ENCODE measurements at regions not wholly inside any gene's neighbourhood (a gene's known extent, or its start where the extent isn't known, plus 50 kb on each side); places are given as distances from the start of the nearest gene placed in this dataset.

DNA sequence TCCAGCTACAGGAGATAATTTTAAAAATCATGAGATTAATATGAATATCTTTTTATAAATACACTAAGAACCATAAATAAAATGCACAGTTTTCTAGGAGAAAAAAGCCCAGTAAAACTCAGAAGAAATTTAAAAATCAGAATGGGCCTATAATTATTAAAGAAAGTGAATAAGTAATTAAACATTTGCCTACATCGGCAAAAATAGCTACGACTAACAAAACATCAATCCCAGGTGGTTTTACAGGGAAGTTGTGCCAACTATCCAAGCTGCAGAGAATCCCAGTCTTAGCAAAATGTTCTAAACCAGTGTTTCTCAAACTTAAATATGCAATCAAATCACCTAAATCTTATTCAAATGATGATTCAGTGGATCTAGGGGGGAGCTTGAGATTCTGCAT is 180.0 kb downstream of the TRIM29 start:
- H3K79me2 ChIP-seq (ENCODE audit: insufficient read depth, low read length) = no peaks in the 10 kb centered on the region
- H3K4me1 ChIP-seq (ENCODE audit: insufficient read depth, low read length) = no peaks in the 10 kb centered on the region
- H3K36me3 ChIP-seq (replicated peaks in 1 of 2; ENCODE audit: control insufficient read depth in 1 of 2, insufficient read depth in 2 of 2, low read length in 2 of 2) = no peaks in the 10 kb centered on the region
- 5% methylated on average over 2 of the region's 2 CpGs for WGBS (ENCODE audit: low lambda C conversion rate)
- TF ChIP-seq FOSL2 (CRISPR knock-in tag; IDR thresholded peaks at IDR 0.05) (no peak), MAFF (IDR thresholded peaks at IDR 0.05; ENCODE audit: low read depth, low read length) (0 out of 2 replicates have a peak, but pooled peaks have one; percentile 42), MAFK (conservative IDR thresholded peaks at IDR 0.05 in 1 of 2, IDR thresholded peaks at IDR 0.05 in 1 of 2; ENCODE audit: low read length in 2 of 2) (peak in 1 of 2 experiments; percentile 54; a peak in 1 of 4 replicates)
- H3K27me3 ChIP-seq (ENCODE audit: control insufficient read depth in 1 of 2, insufficient read depth in 2 of 2, low read length in 2 of 2) = peaks cover 0 to 7% of the 10 kb centered on the region in 2 experiments; a peak in 1 of 5 replicates
- ChIA-PET CTCF (ENCODE audit: low intra/inter-chr PET ratio, low total read pairs) (no interaction called here), POLR2A (no interaction called here)
- H3K27ac ChIP-seq (ENCODE audit: extremely low read length, insufficient read depth, low read length) = no peak overlapping the region
- BruUV-seq (replicated peaks) = no TSS peak
- H3K4me2 ChIP-seq (ENCODE audit: low read depth, low read length) = no peak overlapping the region
- intact Hi-C loops (cut with micrococcal nuclease; ENCODE audit: unreplicated experiment) = no loop called here
- in situ Hi-C loops (cut with HindIII; ENCODE audit: extremely low pct_ligation_motif_present, low pct_unique_long_range_greater_than_20kb) = no loop called here
- H2AFZ ChIP-seq (ENCODE audit: low read length) = no peak overlapping the region
- FAIRE-seq = no peak
- H3K4me3 ChIP-seq (replicated peaks in 1 of 3; ENCODE audit: insufficient read depth in 1 of 3, low read depth in 2 of 3, low read length in 3 of 3) = no peak overlapping the region
- DNase-seq (ENCODE audit: low spot score) = no peak
- H3K9ac ChIP-seq (ENCODE audit: insufficient read depth, low read depth, low read length) = no peak overlapping the region
- ATAC-seq = no peak
- H4K20me1 ChIP-seq (ENCODE audit: insufficient read depth, low read length) = no peaks in the 10 kb centered on the region
- H3K9me3 ChIP-seq (ENCODE audit: low read length) = no peaks in the 10 kb centered on the region

GRCh38 chr11:119952441-119952840 is 185.5 kb downstream of the TRIM29 start:
- FAIRE-seq (no peak), ATAC-seq (no peak), DNase-seq (ENCODE audit: low spot score) (no peak)
- Histone ChIP-seq H4K20me1 (ENCODE audit: insufficient read depth, low read length) (no peaks in the 10 kb centered on the region), H3K27ac (ENCODE audit: extremely low read length, insufficient read depth, low read length) (no peak overlapping the region), H2AFZ (ENCODE audit: low read length) (no peak overlapping the region), H3K27me3 (ENCODE audit: control insufficient read depth in 1 of 2, insufficient read depth in 2 of 2, low read length in 2 of 2) (peaks cover 1 to 9% of the 10 kb centered on the region in 2 experiments; a peak in 3 of 5 replicates), H3K9ac (ENCODE audit: insufficient read depth, low read depth, low read length) (no peak overlapping the region), H3K4me1 (ENCODE audit: insufficient read depth, low read length) (no peaks in the 10 kb centered on the region), H3K36me3 (replicated peaks in 1 of 2; ENCODE audit: control insufficient read depth in 1 of 2, insufficient read depth in 2 of 2, low read length in 2 of 2) (no peaks in the 10 kb centered on the region), H3K4me3 (replicated peaks in 1 of 3; ENCODE audit: insufficient read depth in 1 of 3, low read depth in 2 of 3, low read length in 3 of 3) (no peak overlapping the region), H3K4me2 (ENCODE audit: low read depth, low read length) (no peak overlapping the region), H3K9me3 (ENCODE audit: low read length) (no peaks in the 10 kb centered on the region), H3K79me2 (ENCODE audit: insufficient read depth, low read length) (no peaks in the 10 kb centered on the region)
- intact Hi-C loops (cut with micrococcal nuclease; ENCODE audit: unreplicated experiment) (no loop called here), in situ Hi-C loops (cut with HindIII; ENCODE audit: extremely low pct_ligation_motif_present, low pct_unique_long_range_greater_than_20kb) (no loop called here)
- BruUV-seq (replicated peaks) = no TSS peak
- ChIA-PET POLR2A (no interaction called here), CTCF (ENCODE audit: low intra/inter-chr PET ratio, low total read pairs) (no interaction called here)
- 27% methylated on average over 5 of the region's 6 CpGs for WGBS (ENCODE audit: low lambda C conversion rate)
- TF ChIP-seq DMAP1 (CRISPR knock-in tag; IDR thresholded peaks at IDR 0.05) (no peak), EED (CRISPR knock-in tag; IDR thresholded peaks at IDR 0.05) (no peak), KLF9 (CRISPR knock-in tag; IDR thresholded peaks at IDR 0.05; ENCODE audit: low read depth) (no peak), ZNF816 (CRISPR knock-in tag; IDR thresholded peaks at IDR 0.05; ENCODE audit: borderline replicate concordance) (no peak), FIP1L1 (IDR thresholded peaks at IDR 0.05; ENCODE audit: borderline replicate concordance, insufficient read depth, low read depth, low read length) (no peak), ZUFSP (CRISPR knock-in tag; IDR thresholded peaks at IDR 0.05; ENCODE audit: borderline replicate concordance) (no peak), NRL (CRISPR knock-in tag; IDR thresholded peaks at IDR 0.05; ENCODE audit: borderline replicate concordance) (no peak), ZBTB38 (CRISPR knock-in tag; IDR thresholded peaks at IDR 0.05) (no peak), ZNF383 (CRISPR knock-in tag; IDR thresholded peaks at IDR 0.05; ENCODE audit: borderline replicate concordance) (no peak), PHF21A (CRISPR knock-in tag; IDR thresholded peaks at IDR 0.05) (no peak), ZNF138 (CRISPR knock-in tag; IDR thresholded peaks at IDR 0.05; ENCODE audit: low read depth) (no peak), TRIM22 (IDR thresholded peaks at IDR 0.05) (no peak), RBFOX2 (IDR thresholded peaks at IDR 0.05; ENCODE audit: low read depth, low read length) (no peak), ZNF468 (CRISPR knock-in tag; IDR thresholded peaks at IDR 0.05) (no peak)

Data from HepG2 (cell line).